HG03066 (cell line): ENCODE measurements at regions not wholly inside any gene's neighbourhood (a gene's known extent, or its start where the extent isn't known, plus 50 kb on each side); places are given as distances from the start of the nearest gene placed in this dataset.
A peak's percentile ranks its signal among the peaks of the same experiment; 100 is the strongest.

Experiments
- ATAC-seq: cut with Tn5 transposase; IDR thresholded peaks from one replicate; pipeline ENCODE4 v1.9.1; 2021; ENCODE audit warnings: low read depth; ENCODE audit not compliant: unreplicated experiment

DNA sequence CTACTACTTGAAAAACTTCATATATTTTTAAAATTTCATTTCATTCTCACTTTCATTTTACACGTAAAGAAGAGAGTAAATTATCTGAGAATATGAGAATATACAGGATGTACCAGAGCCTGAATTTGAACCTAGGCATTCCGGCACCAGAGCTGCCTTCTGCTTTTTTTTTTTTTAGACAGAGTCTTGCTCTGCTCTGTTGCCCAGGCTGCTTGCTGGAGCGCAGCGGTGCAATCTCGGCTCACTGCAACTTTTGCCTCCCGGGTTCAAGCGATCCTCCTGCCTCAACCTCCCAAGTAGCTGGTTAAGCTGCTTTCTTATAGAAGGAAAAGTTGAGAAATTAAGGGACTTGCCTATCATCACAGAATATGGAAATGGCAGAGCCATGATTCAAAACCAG lies 540.1 kb downstream of the EBF1 start:
- ATAC-seq: peak; percentile 64

DNA sequence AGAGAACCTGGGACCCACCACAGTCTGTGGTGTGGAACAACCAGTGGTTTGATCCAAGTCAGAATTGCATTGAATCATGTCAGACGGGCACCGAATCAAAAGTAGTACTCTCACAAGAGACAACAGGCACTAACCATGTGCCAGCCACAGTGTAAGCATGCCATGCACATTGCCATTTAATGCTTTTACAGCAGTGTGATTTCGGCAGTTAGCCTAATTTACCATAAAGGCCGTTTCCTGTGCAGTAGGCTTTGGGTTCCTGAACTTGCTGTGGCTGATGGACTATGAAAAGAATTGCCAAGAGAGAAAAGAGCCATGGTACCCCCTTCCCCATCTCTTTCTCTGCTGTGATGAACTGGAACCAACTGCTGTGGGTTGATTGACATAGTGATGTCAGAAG lies 540.6 kb downstream of the EBF1 start:
- no peak for ATAC-seq

DNA sequence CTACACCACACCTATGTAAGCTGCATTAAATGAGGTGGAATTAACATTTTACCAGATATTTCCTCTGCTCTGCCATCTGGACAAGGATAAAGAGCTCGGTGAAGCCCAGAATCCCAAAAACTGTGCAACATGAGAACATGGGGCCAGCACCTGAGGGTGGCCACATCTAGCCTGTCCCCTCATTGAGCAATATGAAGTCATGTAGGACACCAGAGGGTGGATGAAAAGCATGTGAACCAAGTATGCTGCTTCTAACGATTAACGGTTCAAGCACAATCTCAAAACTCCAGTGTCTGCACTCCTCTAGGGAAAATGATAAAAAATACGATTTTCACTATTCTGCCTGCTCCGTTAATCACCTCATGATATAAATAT lies 545.8 kb downstream of the EBF1 start:
- ATAC-seq: no peak

DNA sequence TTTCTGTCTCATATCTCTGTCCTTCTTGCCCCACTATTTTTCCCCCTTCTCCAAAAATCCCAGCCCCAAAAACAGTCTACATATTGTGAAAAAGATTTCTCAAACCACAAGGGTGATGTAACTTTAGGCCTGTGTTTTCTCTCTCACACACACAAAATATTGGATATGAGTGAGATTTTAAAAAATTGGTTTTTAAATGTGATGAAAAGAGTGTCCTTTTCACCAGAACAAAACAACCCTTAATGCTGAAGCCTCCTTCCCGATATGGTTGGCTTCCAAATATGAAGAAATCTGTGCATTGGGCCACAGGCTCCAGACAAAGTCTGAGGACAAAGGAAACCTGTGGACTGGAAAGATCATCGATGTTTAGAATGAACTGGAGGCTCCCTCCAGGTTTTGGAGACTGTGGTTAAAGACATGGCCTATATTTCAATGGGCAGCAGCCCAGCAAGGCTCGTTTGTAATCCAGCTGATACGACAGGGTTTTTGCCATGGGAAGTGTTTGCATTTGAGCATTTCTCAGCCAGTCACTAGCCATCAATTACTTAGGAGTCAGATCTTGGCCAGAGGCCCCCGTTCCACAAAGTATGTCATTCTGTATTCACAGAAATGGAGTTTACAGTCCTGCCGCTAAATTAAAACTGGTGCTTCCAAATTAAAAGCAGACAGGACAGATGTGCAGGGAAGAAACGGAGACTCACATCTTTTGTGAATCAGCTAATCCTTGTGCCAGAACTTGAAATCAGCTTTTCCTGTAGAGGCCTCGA lies 546.3 kb downstream of the EBF1 start:
- ATAC-seq: no peak

DNA sequence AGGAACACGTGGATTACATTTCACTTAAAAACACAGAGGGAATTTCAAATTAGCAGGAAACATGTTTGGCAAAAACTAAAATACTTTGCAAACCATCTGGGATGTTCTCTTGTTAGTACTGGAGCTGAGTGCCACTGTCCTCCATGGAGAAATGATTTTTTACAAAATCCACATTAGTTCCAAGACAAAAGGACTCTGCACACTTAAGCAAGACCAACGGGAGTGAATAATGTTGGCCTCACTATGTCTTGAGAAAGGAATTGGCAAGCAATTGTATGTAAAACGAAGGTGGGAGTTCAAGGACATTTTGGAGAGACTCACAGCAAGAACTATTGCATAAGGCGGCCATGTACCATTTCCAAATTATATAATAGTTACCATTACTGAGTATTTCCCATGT lies 547.5 kb downstream of the EBF1 start:
- no peak for ATAC-seq

DNA sequence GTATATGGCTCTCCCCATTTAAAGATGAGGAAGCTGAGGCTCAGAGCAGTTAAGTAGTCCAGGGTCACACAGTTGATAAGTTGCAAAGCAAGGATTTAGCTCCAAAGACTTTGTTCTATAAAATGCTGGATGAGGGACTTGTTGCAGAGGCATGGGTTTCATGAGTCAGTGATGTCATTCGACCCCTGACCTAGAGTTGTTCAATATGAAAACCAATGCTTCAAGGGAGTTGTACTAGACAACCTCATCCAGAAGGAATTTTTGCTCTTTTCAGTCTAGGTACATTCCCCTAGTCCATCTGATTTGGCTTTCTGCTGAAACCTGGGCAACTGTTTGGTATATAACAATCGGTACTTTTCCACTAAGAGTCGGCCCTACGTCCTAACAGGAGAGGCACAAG lies 550.4 kb downstream of the EBF1 start:
- ATAC-seq: no peak

DNA sequence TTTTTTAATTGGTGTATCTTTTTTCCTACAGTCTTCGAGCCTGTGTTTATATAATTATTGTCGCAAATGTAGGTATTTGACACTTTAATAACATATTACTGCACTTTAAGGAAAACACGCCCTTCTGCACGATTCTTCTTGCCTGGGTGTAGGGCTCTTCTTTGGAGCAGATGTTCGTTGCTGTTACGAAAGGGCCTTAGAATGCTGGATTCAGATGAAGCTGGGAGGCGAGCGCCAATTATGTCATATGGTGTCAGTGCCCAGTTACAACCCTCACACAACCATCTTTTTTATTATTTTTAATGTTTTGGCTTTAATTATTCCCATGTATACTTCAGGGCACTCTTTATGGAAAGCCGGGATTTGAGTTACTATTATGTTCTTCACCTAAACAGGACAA lies 553.0 kb downstream of the EBF1 start:
- ATAC-seq: no peak

DNA sequence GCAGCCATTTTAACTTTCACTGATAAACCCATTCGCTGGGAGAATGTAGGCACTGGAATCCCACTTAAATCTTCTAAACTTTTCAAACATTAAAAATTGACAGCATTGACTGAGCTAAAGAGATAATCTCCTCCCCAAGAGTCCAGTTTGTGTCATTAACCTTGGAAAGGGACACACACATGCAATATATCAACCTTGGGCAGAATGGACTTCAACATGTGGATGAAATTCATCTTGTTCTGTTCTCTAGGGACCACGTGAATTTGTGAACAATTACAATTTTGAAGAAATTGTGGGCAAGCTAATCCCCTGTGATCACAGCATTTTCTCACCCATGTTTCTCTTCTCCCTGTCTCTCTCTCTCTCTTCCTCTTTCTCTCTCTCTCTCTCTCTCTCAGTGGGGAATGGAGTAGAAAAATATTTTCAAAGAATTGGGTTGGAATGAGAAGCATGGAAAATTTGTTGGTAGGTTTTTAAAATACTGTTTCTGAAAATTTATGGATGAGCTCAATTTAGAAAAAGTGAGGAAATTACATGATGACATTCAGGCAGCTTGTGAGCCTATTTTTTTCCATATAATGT lies 553.7 kb downstream of the EBF1 start:
- ATAC-seq: no peak

DNA sequence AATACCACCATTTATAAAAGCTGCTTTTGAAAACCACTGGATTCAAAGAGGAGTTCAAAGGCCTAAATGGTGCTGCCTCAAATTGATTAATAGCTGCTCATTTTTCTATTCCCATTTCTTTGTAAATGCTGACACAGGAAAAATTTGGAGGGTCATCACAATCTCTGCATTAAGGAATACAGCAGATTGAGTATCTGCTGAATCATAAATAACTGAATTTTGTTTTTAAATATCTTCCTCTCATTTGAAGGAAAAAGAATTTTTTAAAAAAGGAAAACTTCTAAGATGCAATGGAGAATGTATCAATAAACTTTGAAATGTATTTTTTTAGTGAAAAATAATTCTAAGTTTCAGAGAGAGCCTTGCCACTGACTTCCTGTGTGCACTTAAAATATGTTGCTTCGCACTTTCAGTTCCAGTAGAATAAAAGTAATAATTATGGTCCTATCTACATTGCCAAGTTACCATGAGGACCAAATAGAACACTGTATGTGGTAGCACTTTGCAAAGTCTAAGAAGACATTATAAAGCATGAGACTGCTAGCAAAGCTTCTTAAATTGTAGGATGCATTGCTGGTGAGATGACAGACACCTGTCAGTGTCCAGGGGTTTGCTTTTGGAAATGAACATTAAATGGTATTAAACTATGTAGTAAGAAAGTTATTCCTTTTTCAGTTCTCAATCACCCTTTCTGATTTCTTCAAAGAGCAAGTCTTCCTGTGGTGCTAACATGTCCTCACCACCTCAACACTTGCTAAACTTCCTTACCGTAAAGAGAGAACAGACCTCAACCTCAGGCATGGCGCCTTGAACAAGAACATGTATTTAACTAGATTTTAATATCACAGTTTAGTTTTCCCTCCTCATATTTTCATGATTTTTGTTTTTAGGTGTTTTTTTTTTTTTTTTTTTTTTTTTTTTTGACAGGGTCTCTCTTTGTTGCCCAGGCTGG lies 555.1 kb downstream of the EBF1 start:
- ATAC-seq: no peak

DNA sequence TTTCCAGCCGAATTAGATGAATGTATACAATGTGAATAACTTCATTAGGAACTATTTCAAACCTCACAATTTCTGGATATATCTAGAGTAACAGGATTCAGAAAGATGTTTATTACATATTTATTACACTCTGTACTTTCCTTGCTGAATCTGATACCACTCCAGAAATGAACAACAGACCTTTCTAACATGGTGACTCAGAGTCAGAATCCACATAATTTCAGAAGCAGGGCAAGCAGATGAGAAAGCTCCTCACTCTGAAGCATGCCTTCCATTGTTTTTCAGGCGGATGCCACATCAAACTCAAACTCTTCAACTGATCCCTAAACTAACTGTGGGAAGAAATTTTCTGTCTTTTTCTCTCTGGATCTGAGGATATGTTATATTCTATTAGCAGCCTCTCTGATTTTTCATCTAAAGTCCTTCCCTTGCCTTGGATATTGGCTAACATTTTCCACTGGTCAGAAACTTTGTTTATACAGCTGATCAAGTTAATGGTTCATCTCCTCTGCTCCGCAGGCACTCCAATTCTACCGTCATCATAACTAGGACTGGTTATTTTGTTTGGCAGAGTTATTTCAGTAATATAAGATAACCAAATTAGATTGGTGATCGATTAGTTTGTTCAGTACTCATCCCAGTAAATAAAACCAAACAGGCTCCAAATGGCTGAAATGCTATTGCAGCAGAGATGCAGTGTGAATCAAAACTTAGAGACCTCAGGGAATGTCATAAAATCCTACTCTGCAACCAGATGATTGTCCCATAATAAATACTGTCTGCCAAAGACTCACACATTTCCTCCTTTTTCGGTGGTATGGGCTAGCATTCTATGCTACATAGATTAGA lies 556.0 kb downstream of the EBF1 start:
- ATAC-seq: no peak

DNA sequence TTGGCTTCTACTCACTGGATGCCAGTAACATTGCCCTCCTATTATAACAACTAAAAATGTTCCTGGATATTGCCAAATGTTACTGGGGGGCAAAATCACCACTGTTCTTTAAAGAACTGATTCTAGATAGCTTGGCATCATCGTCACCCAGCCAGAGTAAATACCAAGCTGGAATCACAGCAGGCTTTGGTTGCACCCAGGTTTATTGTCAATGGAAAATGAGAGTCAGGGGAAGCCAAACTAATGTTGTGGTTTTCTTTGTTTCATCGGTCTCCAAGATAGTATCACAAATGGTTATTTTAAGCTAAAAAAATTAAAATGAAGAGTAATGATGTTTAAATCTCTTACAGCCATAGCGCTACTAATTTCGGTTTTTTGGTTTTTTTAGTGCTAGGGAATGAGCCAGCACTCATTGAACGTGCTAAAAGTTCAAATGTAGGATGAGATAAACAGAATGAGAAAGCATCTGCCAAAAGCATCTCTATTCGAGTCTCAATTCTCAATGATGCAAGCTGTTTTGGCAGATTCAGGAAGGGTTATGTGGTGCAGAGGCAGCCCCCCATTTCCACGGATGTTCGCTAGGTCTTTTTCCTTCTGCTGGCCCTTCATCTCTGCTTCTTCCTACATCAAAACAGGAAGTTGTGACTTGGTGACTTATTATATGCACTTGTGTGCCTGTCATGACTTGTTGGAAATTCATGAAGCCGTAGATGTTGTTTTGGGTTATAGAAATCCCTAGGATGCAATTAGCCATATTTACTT lies 558.0 kb downstream of the EBF1 start:
- ATAC-seq: no peak

DNA sequence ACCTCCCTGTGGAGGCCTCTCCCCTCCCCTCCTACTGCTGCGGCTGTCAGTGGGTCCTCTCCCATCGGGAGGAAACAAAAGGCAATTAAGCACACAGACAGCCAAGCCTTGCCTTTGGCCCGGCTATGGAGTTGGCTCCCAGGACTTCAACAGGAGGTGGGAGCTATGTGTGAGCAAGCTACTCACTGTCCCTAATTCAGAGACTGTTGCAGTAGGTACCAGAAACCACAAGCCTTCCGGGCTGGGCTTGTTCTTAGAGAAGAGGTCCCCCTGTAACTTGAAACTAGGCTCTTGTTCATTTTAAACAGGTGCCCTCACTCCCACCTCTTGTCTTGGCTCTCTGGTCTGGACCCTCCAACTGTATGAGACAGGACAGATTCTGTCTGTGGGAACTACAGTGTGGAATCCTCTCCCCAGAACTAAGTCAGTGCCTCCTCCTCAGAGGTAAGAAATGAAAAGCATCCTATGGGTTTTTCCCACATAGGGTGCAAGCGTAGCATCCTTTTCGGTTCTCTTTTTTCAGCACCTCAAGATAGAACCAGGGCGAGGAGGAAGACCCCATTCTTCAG lies 561.1 kb downstream of the EBF1 start:
- peak; percentile 80 for ATAC-seq

DNA sequence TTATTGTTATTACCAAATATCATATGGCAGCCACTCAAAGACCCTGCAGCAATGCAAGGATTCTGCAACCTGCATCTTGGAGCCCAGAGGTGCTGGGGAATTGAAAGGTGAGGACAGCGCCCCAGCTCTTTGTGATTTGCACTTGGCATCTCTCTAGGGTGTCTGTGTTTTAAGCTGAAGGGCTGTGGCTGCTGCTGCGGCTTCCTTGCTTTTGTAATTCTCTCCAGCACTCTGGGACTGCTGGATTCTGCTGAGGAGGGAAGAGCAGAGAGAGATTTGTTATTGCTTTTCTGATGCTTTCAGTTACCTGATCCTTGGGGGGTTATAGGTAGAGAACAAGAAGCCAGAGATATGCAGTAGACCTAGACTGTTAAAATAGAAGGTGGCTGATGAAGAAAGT lies 562.4 kb downstream of the EBF1 start:
- no peak for ATAC-seq

DNA sequence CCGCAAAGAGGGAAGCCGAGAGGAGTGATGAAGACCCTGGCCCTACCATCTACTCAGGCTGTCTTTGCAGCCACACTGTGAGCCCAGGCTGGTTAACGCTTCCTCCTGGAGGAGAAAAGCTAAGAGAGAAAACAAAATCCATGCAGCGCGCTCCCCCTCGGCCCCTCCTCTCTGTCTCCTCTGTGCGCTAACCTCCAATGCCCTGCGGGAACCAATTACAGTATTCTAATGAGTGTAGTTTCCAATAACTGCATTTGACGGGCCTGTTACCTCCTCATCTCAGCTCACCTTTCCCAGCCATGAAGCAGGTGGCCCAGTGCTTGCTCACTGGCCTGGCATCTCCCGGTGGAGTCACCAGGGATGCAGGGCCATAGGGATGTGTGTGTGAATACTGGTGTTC lies 565.5 kb downstream of the EBF1 start:
- ATAC-seq: no peak

DNA sequence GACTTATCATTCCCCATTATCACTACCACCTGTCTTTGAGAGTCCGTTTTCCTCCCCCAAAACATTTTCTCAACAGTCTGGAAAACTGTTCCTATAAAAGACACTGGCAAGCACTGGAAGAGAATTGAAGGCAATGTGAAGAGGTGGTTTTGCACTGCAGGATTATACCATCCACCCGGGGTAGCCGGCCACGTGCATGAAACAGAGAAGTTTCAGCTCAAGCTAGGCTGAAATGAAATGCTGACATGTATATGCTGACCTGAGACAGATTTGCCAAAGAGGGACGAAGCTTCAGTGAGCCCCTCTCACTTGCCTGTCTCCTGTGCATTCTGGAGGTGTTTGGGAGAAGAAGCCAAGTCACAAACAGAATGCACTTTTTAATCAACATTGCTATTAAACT lies 567.0 kb downstream of the EBF1 start:
- no peak for ATAC-seq

DNA sequence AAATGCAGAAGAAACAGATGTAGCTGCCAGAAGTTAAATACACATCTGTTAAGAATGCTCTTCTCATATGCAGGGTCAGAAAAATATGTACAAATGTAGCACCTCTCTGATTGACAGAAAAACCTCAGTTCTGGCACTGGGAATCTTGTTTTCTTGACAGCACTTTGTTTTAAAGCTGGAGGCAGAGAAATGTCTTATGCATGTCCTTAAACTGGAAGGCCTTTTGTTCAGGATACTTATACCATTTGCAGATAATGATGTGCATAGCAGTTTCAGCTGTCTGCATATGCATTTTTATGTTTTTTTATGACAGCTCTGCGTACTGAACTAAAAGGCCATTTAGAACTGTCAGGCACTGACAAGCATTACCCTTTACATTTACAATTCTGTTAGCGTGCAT lies 567.9 kb downstream of the EBF1 start:
- no peak for ATAC-seq

DNA sequence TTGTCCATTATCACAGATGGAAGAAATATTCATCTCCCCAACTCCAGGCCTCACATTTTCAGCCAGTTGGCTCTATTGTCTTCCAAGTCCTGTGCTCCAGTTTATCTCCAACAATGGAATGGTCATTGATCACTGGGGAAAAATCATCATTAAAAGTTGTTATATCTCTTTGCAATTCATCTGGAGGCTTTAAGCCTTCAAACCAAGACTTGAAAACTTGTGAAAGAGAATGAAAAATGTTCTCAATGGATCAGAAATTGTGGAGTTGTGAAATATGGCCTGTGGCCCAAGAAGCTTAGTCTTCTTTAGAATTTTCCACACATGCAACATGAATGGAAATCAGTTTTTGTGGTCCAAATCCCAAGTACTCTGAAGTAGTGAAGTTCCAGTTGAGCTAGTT lies 569.6 kb downstream of the EBF1 start:
- no peak for ATAC-seq

DNA sequence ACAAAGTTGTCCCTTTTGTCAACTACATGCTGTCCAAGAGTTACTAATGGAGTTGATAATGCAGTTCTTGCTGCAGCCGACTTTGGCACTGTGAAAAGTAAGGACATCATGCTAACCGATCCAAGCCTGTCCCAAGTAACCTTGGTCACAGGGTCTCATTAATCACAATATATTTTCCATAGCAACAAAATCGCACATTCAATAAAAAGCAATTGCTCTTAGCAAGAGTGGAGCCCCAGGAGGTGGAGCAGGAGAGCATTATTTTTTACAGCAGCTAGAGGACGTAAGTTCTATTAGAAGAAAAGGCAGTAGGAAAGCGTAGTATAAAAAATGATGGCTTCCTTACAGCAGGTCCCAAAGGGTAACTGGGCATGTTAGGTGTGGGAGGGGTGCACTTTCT lies 570.3 kb downstream of the EBF1 start:
- no peak for ATAC-seq

DNA sequence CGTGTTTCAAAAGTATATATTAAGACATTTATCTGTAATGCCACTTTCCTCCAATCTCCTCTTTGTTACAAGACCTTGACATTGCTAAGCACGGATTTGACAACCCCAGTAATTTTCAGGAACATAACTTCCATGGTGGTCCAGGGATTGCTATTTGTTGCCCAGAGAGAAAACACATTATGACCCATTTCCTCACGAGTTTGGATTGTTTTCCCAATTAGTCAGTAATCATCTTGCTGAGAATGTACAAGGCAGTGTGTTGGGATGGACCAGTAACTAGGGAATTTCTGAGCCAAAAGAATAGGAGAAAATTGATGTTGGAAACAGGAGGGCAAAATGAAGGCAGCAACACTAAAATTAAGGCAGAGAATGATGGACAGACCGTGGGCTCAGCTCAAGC lies 574.1 kb downstream of the EBF1 start:
- no peak for ATAC-seq

DNA sequence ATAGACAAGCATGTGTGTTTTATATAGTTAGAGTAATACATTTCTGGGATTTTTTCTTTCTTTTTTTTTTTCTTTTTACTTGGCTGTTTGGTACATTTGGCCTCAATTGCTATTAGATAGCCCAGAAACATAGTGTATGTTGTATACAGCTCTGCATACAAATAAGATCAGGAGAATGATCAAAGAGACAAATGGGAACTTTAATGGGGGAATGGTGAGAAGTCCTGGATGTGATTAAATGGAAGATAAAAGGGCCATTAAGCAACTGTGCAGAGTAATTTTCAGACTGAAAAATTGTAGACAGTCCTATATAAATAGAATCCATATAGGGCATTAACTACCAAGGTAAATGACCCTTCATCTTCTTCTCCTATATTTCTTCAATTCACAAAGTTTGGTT lies 575.6 kb downstream of the EBF1 start:
- ATAC-seq: no peak
